Astrocyte of the cerebellum (primary cell): ENCODE measurements at regions not wholly inside any gene's neighbourhood (a gene's known extent, or its start where the extent isn't known, plus 50 kb on each side); places are given as distances from the start of the nearest gene placed in this dataset.

Source experiments
- DNase-seq: peaks from one replicate; pipeline ENCODE4 v3.0.0-alpha.2; 2011; ENCODE audit warnings: low read depth
- H3K4me3 ChIP-seq: 2 replicates; pipeline ENCODE4 v1.5.1; 2011; ENCODE audit warnings: mild to moderate bottlenecking, low read depth, low read length, moderate library complexity
- CTCF ChIP-seq: IDR thresholded peaks from 2 replicates; pipeline ENCODE4 v1.5.1; 2012; ENCODE audit warnings: low read length, low read depth, moderate library complexity, mild to moderate bottlenecking; ENCODE audit errors: missing control alignments
- in situ Hi-C: cut with HindIII; loops from 2 replicates; pipeline ENCODE4 v1.10.0; 2017; ENCODE audit warnings: low sequenced_read_pairs

DNA sequence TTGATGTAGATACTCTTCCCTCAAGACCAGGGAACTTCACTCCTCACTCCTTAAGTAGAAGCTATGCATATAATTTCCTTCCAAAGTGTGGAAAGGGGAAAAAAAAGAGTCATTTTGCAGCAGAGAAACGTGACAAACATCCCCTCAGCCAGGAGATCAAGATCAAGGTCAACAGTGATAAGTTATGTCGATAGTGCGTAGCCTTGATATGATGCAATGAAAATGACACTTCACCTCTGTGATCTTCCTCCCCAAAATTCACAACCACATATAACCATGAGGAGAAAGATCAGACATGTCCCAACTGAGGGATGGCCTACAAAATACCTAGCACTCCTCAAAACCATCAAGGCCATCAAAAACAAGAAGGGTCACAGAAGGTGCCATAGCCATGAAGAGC is 160.4 kb upstream of the MYLIP start:
- H3K4me3 ChIP-seq: no peak overlapping the region
- TF ChIP-seq CTCF: no peak
- in situ Hi-C loops: no loop called here
- DNase-seq: no peak

DNA sequence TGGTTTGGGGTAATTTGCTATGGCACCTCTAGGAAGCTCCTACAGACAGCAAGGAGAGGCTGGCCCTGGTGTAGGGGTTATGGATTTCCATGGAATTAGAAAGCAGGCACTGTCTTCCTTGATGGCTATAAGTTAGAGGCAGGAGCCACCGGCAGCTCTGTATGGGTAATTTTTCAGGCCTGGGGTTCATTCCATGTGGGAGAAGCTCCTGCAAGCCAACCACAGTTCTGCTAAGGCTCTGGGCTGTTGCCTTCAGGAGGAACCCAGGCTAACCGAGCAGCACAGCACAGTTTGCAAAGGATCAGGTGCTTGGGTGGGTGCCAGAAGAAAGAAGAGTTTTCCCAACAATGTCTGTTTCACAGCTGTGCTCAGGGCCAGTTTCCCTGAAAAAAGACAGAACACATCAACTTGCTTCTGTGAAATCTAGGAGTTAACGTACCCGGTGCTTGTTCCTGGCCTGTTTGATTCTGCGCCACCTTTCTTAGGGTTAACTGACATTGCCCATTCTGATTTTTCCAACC is 162.8 kb upstream of the MYLIP start:
- in situ Hi-C loops: no loop called here
- no peak overlapping the region for H3K4me3 ChIP-seq
- no peak for TF ChIP-seq CTCF
- no peak for DNase-seq

DNA sequence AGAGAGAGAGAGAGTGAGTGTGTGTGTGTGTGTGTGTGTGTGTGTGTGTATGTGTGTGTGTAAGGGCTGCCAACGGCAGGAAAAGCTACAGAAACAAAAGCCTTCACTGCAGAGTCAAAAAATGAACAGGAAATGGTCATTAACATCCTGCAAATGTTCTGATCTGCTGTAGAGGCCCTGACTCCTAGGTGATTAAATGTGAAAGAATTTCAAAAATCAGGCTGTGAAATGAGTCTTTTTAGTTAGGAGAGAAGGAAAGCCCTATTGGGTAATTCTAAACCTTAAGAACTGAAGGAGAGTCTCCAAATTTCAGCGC is 166.5 kb upstream of the MYLIP start:
- in situ Hi-C loops: no loop called here
- peak; percentile 47 for DNase-seq
- no peak overlapping the region for H3K4me3 ChIP-seq
- no peak for TF ChIP-seq CTCF

DNA sequence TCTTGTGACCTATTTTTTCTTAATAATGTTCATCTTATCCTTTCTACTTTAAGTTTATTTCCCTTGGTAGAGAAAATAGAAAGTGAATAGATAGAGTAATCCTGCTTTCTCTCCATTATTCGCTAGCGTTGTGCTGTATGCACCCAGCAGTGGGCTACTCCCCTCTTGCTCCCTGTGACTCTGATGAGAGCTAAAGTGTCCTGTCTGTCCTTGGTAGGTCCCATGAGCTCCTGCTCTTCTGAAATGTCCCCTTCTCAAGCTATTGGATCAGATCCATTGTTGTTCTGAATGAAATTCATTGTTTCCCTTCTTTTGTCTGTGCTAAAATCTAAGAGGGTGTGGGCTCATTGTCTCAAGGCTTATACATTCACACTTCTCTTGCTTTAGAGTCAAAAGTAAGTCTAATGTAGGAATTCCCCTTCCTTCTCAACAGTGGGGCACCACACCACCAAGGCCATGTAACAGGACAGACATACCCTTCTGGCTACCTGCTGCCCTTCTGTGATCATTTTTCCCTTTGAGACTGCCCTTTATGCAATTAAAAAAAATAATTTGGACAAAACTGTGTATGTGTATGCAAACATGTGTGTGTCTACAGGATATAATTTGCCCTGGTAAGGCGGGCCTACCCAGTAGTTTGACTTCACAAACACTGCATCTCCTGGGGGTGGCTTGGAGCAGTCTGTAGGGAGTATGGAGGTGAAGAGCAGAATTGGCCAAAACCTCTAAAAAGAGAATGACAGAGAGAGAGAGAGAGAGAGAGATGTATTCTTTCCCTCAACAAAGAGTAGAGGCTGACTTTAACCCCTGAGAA is 167.0 kb upstream of the MYLIP start:
- in situ Hi-C loops: no loop called here
- no peak for DNase-seq
- H3K4me3 ChIP-seq: no peak overlapping the region
- TF ChIP-seq CTCF: no peak

- TF ChIP-seq CTCF: no peak
- DNase-seq: no peak
- no peak overlapping the region for H3K4me3 ChIP-seq
- in situ Hi-C loops: no loop called here
Measured at GRCh38 chr6:15960740-15961634, 167.9 kb upstream of the MYLIP start.

GRCh38 chr6:15957655-15958169 is 171.2 kb upstream of the MYLIP start:
- TF ChIP-seq CTCF: no peak
- in situ Hi-C loops: no loop called here
- no peak overlapping the region for H3K4me3 ChIP-seq

More at GRCh38 chr6:15957655-15958169, 171.2 kb upstream of the MYLIP start:
- no peak for DNase-seq
